GM12878 (cell line): ENCODE measurements at regions not wholly inside any gene's neighbourhood (a gene's known extent, or its start where the extent isn't known, plus 50 kb on each side); places are given as distances from the start of the nearest gene placed in this dataset.

Experiments used
- ATAC-seq: fragments of 200-7000 bp; cut with Tn5 transposase; 3 replicates; pipeline ENCODE4 v1.9.1; 2020; ENCODE audit warnings: mild to moderate bottlenecking, moderate library complexity
- BruUV-seq: library from RNA; stranded (reverse); fragments of 400-500 nt; replicated peaks from 2 replicates; lab custom pipeline; 2021; lab: Mats Ljungman, UMichigan
- CTCF ChIA-PET: fragments of 300-600 bp; sonication (Branson Sonifier 250); formaldehyde crosslinking; extraction: SDS; loops from one replicate; lab custom pipeline; 2021; ENCODE audit warnings: inconsistent platforms; lab: Yijun Ruan, JAX
- POLR2A ChIA-PET: fragments of 350-600 bp; formaldehyde crosslinking; extraction: SDS; loops from one replicate; lab custom pipeline; 2021; ENCODE audit warnings: inconsistent platforms; lab: Charles Lee
- RAD21 ChIA-PET: fragments of 300-600 bp; sonication (Branson Sonifier 250); formaldehyde crosslinking; loops from one replicate; lab custom pipeline; 2023; ENCODE audit warnings: antibody characterized with exemption; ENCODE audit not compliant: unreplicated experiment; lab: Charles Lee
- SMC1A ChIA-PET: fragments of 300-600 bp; sonication (Branson Sonifier 250); formaldehyde crosslinking; loops from one replicate; lab custom pipeline; 2023; ENCODE audit not compliant: unreplicated experiment, uncharacterized antibody; lab: Charles Lee
- DNase-seq: peaks from one replicate; pipeline ENCODE4 v3.0.0-alpha.2; 2011; ENCODE audit warnings: low read depth, low spot score
- FAIRE-seq: peaks from 3 replicates; lab custom pipeline; 2011; peaks lifted over from hg19 to GRCh38; lab: Jason Lieb, UNC
- H2AFZ ChIP-seq: 2 replicates; pipeline ENCODE4 v1.6.0; 2011; ENCODE audit warnings: low read depth, low read length, control low read depth; ENCODE audit not compliant: control insufficient read depth
- H3K27ac ChIP-seq: 2 replicates; pipeline ENCODE4 v1.5.1; 2011; ENCODE audit warnings: control low read depth; ENCODE audit not compliant: control insufficient read depth, insufficient read depth
- H3K27me3 ChIP-seq, 2 experiments: replicated peaks in 1 of 2; 2 replicates each; pipeline versions ENCODE4 v1.6.0 to v1.6.1; 2011; ENCODE audit warnings: low read length in 1 of 2; ENCODE audit not compliant: control insufficient read depth in 2 of 2, insufficient read depth in 2 of 2
- H3K36me3 ChIP-seq, 2 experiments: 2 replicates each; pipeline ENCODE4 v1.5.1; 2011; ENCODE audit warnings: low read length in 1 of 2; ENCODE audit not compliant: control insufficient read depth in 2 of 2, insufficient read depth in 2 of 2
- H3K4me1 ChIP-seq: 2 replicates; pipeline ENCODE4 v1.6.1; 2011; ENCODE audit warnings: mild to moderate bottlenecking, low read length, moderate library complexity, mixed read lengths; ENCODE audit not compliant: control insufficient read depth, insufficient read depth
- H3K4me2 ChIP-seq: 2 replicates; pipeline ENCODE4 v1.6.0; 2011; ENCODE audit warnings: control low read depth; ENCODE audit not compliant: control insufficient read depth, insufficient read depth
- H3K4me3 ChIP-seq: fragments of 200-600 bp; sonication (generic); 2 replicates; pipeline ENCODE4 v1.5.1; 2016
- H3K79me2 ChIP-seq: 2 replicates; pipeline ENCODE4 v1.6.0; 2011; ENCODE audit warnings: low read length; ENCODE audit not compliant: control insufficient read depth, insufficient read depth
- H3K9ac ChIP-seq: 2 replicates; pipeline ENCODE4 v1.8.0; 2011; ENCODE audit warnings: low read length, control low read depth, mixed read lengths; ENCODE audit not compliant: control insufficient read depth, insufficient read depth
- H3K9me3 ChIP-seq: replicated peaks from 3 replicates; pipeline ENCODE4 v1.5.1; 2011; ENCODE audit warnings: mild to moderate bottlenecking, low read length; ENCODE audit not compliant: control insufficient read depth, insufficient read depth
- H4K20me1 ChIP-seq: 2 replicates; pipeline ENCODE4 v1.6.0; 2011; ENCODE audit not compliant: control insufficient read depth, insufficient read depth
- CBFB ChIP-seq: IDR thresholded peaks from 2 replicates; pipeline ENCODE4 v1.6.1; 2016; ENCODE audit warnings: antibody characterized with exemption, low read depth
- CBX5 ChIP-seq: sonication (generic); IDR thresholded peaks from 2 replicates; pipeline ENCODE4 v1.6.1; 2016; ENCODE audit warnings: low read depth, moderate library complexity, mild to moderate bottlenecking, inconsistent platforms
- ESRRA ChIP-seq: IDR thresholded peaks from 2 replicates; pipeline ENCODE4 v1.6.1; 2012; ENCODE audit warnings: mild to moderate bottlenecking, low read length, improper control_type of control experiment
- FOXK2 ChIP-seq: fragments of 450-650 bp; IDR thresholded peaks from 2 replicates; pipeline ENCODE4 v1.6.1; 2017; ENCODE audit warnings: mild to moderate bottlenecking, moderate library complexity
- GABPA ChIP-seq: IDR thresholded peaks from 2 replicates; pipeline ENCODE4 v1.6.1; 2014; ENCODE audit warnings: antibody characterized with exemption, low read depth, mild to moderate bottlenecking, inconsistent platforms
- MTA2 ChIP-seq: fragments of 450-650 bp; IDR thresholded peaks from 2 replicates; pipeline ENCODE4 v1.6.1; 2016; ENCODE audit warnings: low read depth, mild to moderate bottlenecking, moderate library complexity
- RCOR1 ChIP-seq: conservative IDR thresholded peaks from 2 replicates; pipeline ENCODE4 v1.6.1; 2012; ENCODE audit warnings: low read depth, low read length, improper control_type of control experiment
- SUZ12 ChIP-seq: fragments of 200-600 bp; sonication (generic); IDR thresholded peaks from one replicate; pipeline ENCODE4 v1.6.1; 2018; ENCODE audit warnings: antibody characterized with exemption, mild to moderate bottlenecking; ENCODE audit not compliant: unreplicated experiment
- WRNIP1 ChIP-seq: IDR thresholded peaks from 2 replicates; pipeline ENCODE4 v1.6.1; 2011; ENCODE audit warnings: low read depth, low read length, improper control_type of control experiment, borderline replicate concordance
- WGBS: methylation state at CpG from one replicate; pipeline ENCODE4 v1.1.6; 2016; ENCODE audit warnings: low lambda C conversion rate; ENCODE audit not compliant: insufficient replicate concordance, insufficient coverage; ENCODE audit errors: missing lambda C conversion rate; 5-methylcytosine and 5-hydroxymethylcytosine counted together
- in situ Hi-C: fragments of 300-500 bp; cut with MboI; formaldehyde crosslinking; loops from 9 replicates; pipeline ENCODE4 v1.14.3; 2018; ENCODE audit warnings: mixed read lengths
- intact Hi-C: fragments of 100-400 bp; cut with micrococcal nuclease; formaldehyde crosslinking; loops from one replicate; pipeline ENCODE4 v1.14.2; 2022; ENCODE audit not compliant: unreplicated experiment
- TF ChIP-seq, protein P1 (sequence below): fragments of 450-650 bp; IDR thresholded peaks from 2 replicates; pipeline ENCODE4 v1.6.1; 2017; ENCODE audit warnings: borderline replicate concordance

GRCh38 chrX:77200663-77201062 lies 246.5 kb upstream of the FGF16 start:
- ChIA-PET RAD21 (no interaction called here), POLR2A (no interaction called here), CTCF (no interaction called here), SMC1A (no interaction called here)
- Histone ChIP-seq H3K79me2 (no peaks in the 10 kb centered on the region), H3K4me3 (no peak overlapping the region), H3K9me3 (no peaks in the 10 kb centered on the region), H3K4me1 (no peaks in the 10 kb centered on the region), H3K27ac (no peak overlapping the region), H3K9ac (no peak overlapping the region), H3K36me3 (no peaks in the 10 kb centered on the region), H4K20me1 (no peaks in the 10 kb centered on the region), H3K4me2 (no peak overlapping the region), H3K27me3 (no peaks in the 10 kb centered on the region), H2AFZ (no peak overlapping the region)
- FAIRE-seq (no peak), DNase-seq (no peak), ATAC-seq (no peak)
- no peak for TF ChIP-seq WRNIP1
- TF ChIP-seq MTA2: no peak
- TF ChIP-seq CBX5: no peak
- TF ChIP-seq, protein P1, sequence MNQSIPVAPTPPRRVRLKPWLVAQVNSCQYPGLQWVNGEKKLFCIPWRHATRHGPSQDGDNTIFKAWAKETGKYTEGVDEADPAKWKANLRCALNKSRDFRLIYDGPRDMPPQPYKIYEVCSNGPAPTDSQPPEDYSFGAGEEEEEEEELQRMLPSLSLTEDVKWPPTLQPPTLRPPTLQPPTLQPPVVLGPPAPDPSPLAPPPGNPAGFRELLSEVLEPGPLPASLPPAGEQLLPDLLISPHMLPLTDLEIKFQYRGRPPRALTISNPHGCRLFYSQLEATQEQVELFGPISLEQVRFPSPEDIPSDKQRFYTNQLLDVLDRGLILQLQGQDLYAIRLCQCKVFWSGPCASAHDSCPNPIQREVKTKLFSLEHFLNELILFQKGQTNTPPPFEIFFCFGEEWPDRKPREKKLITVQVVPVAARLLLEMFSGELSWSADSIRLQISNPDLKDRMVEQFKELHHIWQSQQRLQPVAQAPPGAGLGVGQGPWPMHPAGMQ: no peak
- TF ChIP-seq FOXK2: no peak
- no peak for TF ChIP-seq CBFB
- TF ChIP-seq ESRRA: no peak
- no peak for TF ChIP-seq RCOR1
- TF ChIP-seq SUZ12: no peak
- TF ChIP-seq GABPA: no peak
- in situ Hi-C loops: no loop called here
- intact Hi-C loops: no loop called here
- no TSS peak for BruUV-seq
- 46% methylated on average over 4 of the region's 4 CpGs for WGBS
